GM23248 (cell line): ENCODE measurements at regions not wholly inside any gene's neighbourhood (a gene's known extent, or its start where the extent isn't known, plus 50 kb on each side); places are given as distances from the start of the nearest gene placed in this dataset.

ENCODE experiments used
- EZH2 ChIP-seq: fragments of 200-600 bp; sonication (generic); IDR thresholded peaks from 2 replicates; pipeline ENCODE4 v1.6.1; 2018; ENCODE audit warnings: antibody characterized with exemption, mild to moderate bottlenecking; ENCODE audit not compliant: insufficient read depth, poor library complexity, severe bottlenecking
- EZH2phosphoT487 ChIP-seq: fragments of 200-600 bp; sonication (generic); IDR thresholded peaks from 2 replicates; pipeline ENCODE4 v1.6.1; 2018; ENCODE audit warnings: antibody characterized with exemption, moderate library complexity, mild to moderate bottlenecking, low read depth; ENCODE audit not compliant: insufficient read depth

- no peak for TF ChIP-seq EZH2phosphoT487
- no peak for TF ChIP-seq EZH2
Measured at GRCh38 chr10:128628252-128628651, 502.0 kb upstream of the MKI67 start.
